GM12878 (cell line): ENCODE measurements at regions not wholly inside any gene's neighbourhood (a gene's known extent, or its start where the extent isn't known, plus 50 kb on each side); places are given as distances from the start of the nearest gene placed in this dataset.

Experiments
- ATAC-seq: fragments of 200-7000 bp; cut with Tn5 transposase; 3 replicates; pipeline ENCODE4 v1.9.1; 2020; ENCODE audit warnings: mild to moderate bottlenecking, moderate library complexity
- BruUV-seq: library from RNA; stranded (reverse); fragments of 400-500 nt; replicated peaks from 2 replicates; lab custom pipeline; 2021; lab: Mats Ljungman, UMichigan
- CTCF ChIA-PET: fragments of 300-600 bp; sonication (Branson Sonifier 250); formaldehyde crosslinking; extraction: SDS; loops from one replicate; lab custom pipeline; 2021; ENCODE audit warnings: inconsistent platforms; lab: Yijun Ruan, JAX
- POLR2A ChIA-PET: fragments of 350-600 bp; formaldehyde crosslinking; extraction: SDS; loops from one replicate; lab custom pipeline; 2021; ENCODE audit warnings: inconsistent platforms; lab: Charles Lee
- RAD21 ChIA-PET: fragments of 300-600 bp; sonication (Branson Sonifier 250); formaldehyde crosslinking; loops from one replicate; lab custom pipeline; 2023; ENCODE audit warnings: antibody characterized with exemption; ENCODE audit not compliant: unreplicated experiment; lab: Charles Lee
- SMC1A ChIA-PET: fragments of 300-600 bp; sonication (Branson Sonifier 250); formaldehyde crosslinking; loops from one replicate; lab custom pipeline; 2023; ENCODE audit not compliant: unreplicated experiment, uncharacterized antibody; lab: Charles Lee
- DNase-seq: peaks from one replicate; pipeline ENCODE4 v3.0.0-alpha.2; 2011; ENCODE audit warnings: low read depth, low spot score
- FAIRE-seq: peaks from 3 replicates; lab custom pipeline; 2011; peaks lifted over from hg19 to GRCh38; lab: Jason Lieb, UNC
- H2AFZ ChIP-seq: 2 replicates; pipeline ENCODE4 v1.6.0; 2011; ENCODE audit warnings: low read depth, low read length, control low read depth; ENCODE audit not compliant: control insufficient read depth
- H3K27ac ChIP-seq: 2 replicates; pipeline ENCODE4 v1.5.1; 2011; ENCODE audit warnings: control low read depth; ENCODE audit not compliant: control insufficient read depth, insufficient read depth
- H3K27me3 ChIP-seq, 2 experiments: replicated peaks in 1 of 2; 2 replicates each; pipeline versions ENCODE4 v1.6.0 to v1.6.1; 2011; ENCODE audit warnings: low read length in 1 of 2; ENCODE audit not compliant: control insufficient read depth in 2 of 2, insufficient read depth in 2 of 2
- H3K36me3 ChIP-seq, 2 experiments: 2 replicates each; pipeline ENCODE4 v1.5.1; 2011; ENCODE audit warnings: low read length in 1 of 2; ENCODE audit not compliant: control insufficient read depth in 2 of 2, insufficient read depth in 2 of 2
- H3K4me1 ChIP-seq: 2 replicates; pipeline ENCODE4 v1.6.1; 2011; ENCODE audit warnings: mild to moderate bottlenecking, low read length, moderate library complexity, mixed read lengths; ENCODE audit not compliant: control insufficient read depth, insufficient read depth
- H3K4me2 ChIP-seq: 2 replicates; pipeline ENCODE4 v1.6.0; 2011; ENCODE audit warnings: control low read depth; ENCODE audit not compliant: control insufficient read depth, insufficient read depth
- H3K4me3 ChIP-seq: fragments of 200-600 bp; sonication (generic); 2 replicates; pipeline ENCODE4 v1.5.1; 2016
- H3K79me2 ChIP-seq: 2 replicates; pipeline ENCODE4 v1.6.0; 2011; ENCODE audit warnings: low read length; ENCODE audit not compliant: control insufficient read depth, insufficient read depth
- H3K9ac ChIP-seq: 2 replicates; pipeline ENCODE4 v1.8.0; 2011; ENCODE audit warnings: low read length, control low read depth, mixed read lengths; ENCODE audit not compliant: control insufficient read depth, insufficient read depth
- H3K9me3 ChIP-seq: replicated peaks from 3 replicates; pipeline ENCODE4 v1.5.1; 2011; ENCODE audit warnings: mild to moderate bottlenecking, low read length; ENCODE audit not compliant: control insufficient read depth, insufficient read depth
- H4K20me1 ChIP-seq: 2 replicates; pipeline ENCODE4 v1.6.0; 2011; ENCODE audit not compliant: control insufficient read depth, insufficient read depth
- GABPA ChIP-seq: IDR thresholded peaks from 2 replicates; pipeline ENCODE4 v1.6.1; 2014; ENCODE audit warnings: antibody characterized with exemption, low read depth, mild to moderate bottlenecking, inconsistent platforms
- JUNB ChIP-seq: IDR thresholded peaks from 2 replicates; pipeline ENCODE4 v1.6.1; 2016; ENCODE audit warnings: antibody characterized with exemption, mild to moderate bottlenecking
- KLF5 ChIP-seq: fragments of 450-650 bp; IDR thresholded peaks from 2 replicates; pipeline ENCODE4 v1.6.1; 2014; ENCODE audit warnings: mild to moderate bottlenecking; ENCODE audit not compliant: partially characterized antibody
- MYC ChIP-seq: IDR thresholded peaks from 2 replicates; pipeline ENCODE4 v1.6.1; 2011; ENCODE audit warnings: mild to moderate bottlenecking, low read length, moderate library complexity, inconsistent platforms; ENCODE audit not compliant: insufficient read depth, insufficient replicate concordance, insufficient read length, severe bottlenecking
- SMC3 ChIP-seq: IDR thresholded peaks from 2 replicates; pipeline ENCODE4 v1.6.1; 2011; ENCODE audit warnings: low read length, improper control_type of control experiment, borderline replicate concordance
- WGBS: methylation state at CpG from one replicate; pipeline ENCODE4 v1.1.6; 2016; ENCODE audit warnings: low lambda C conversion rate; ENCODE audit not compliant: insufficient replicate concordance, insufficient coverage; ENCODE audit errors: missing lambda C conversion rate; 5-methylcytosine and 5-hydroxymethylcytosine counted together
- in situ Hi-C: fragments of 300-500 bp; cut with MboI; formaldehyde crosslinking; loops from 9 replicates; pipeline ENCODE4 v1.14.3; 2018; ENCODE audit warnings: mixed read lengths
- intact Hi-C: fragments of 100-400 bp; cut with micrococcal nuclease; formaldehyde crosslinking; loops from one replicate; pipeline ENCODE4 v1.14.2; 2022; ENCODE audit not compliant: unreplicated experiment
- TF ChIP-seq, protein P1 (sequence below): IDR thresholded peaks from 2 replicates; pipeline ENCODE4 v1.6.1; 2011; ENCODE audit warnings: borderline replicate concordance, low read depth, mild to moderate bottlenecking, moderate library complexity, mixed read lengths, low read length; ENCODE audit not compliant: insufficient read depth; ENCODE audit errors: extremely low read length
- TF ChIP-seq, protein P2 (sequence below): fragments of 450-650 bp; IDR thresholded peaks from 2 replicates; pipeline ENCODE4 v1.6.1; 2016; ENCODE audit warnings: mild to moderate bottlenecking
- TF ChIP-seq, protein P3 (sequence below): fragments of 450-650 bp; IDR thresholded peaks from 2 replicates; pipeline ENCODE4 v1.6.1; 2017; ENCODE audit warnings: borderline replicate concordance
- TF ChIP-seq, protein P4 (sequence below): IDR thresholded peaks from 2 replicates; pipeline ENCODE4 v1.6.1; 2012; ENCODE audit warnings: low read length, inconsistent platforms
- TF ChIP-seq, protein P5 (sequence below): fragments of 450-650 bp; formaldehyde crosslinking; IDR thresholded peaks from 2 replicates; pipeline ENCODE4 v1.5.0; 2022; ENCODE audit warnings: mild to moderate bottlenecking, missing genetic modification characterization

DNA sequence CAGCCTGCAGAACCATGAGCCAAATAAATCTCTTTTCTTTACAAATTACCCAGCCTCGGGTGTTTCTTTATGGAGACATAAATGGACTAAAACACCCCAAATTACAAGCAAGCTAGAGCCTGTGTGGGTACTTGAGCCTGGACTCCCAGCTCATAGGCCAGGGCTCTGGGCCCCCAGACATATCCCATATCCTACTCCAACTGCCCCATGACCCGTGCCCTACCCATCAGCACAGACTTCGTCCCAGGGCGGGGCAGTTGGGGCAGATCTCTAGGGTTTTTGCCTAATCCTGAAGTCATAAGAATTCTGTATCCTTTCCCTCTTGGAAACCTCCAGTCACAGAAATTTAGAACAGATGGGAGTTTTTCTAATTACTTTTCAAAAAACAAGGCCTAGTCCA lies 90.7 kb downstream of the DDX1 start:
- Histone ChIP-seq H4K20me1 (no peaks in the 10 kb centered on the region), H3K9ac (no peak overlapping the region), H3K4me2 (no peak overlapping the region), H3K4me3 (no peak overlapping the region), H3K27me3 (no peaks in the 10 kb centered on the region; a peak in 1 of 4 replicates), H3K9me3 (no peaks in the 10 kb centered on the region), H3K4me1 (no peaks in the 10 kb centered on the region), H3K27ac (no peak overlapping the region), H3K79me2 (no peaks in the 10 kb centered on the region), H3K36me3 (no peaks in the 10 kb centered on the region), H2AFZ (no peak overlapping the region)
- ChIA-PET POLR2A (no interaction called here), SMC1A (no interaction called here), RAD21 (no interaction called here), CTCF (interaction anchor here (0.6 kb wide), 1 partner anchor 233 kb away, joined by 3 read pairs; no protein-coding TSS in a partner anchor)
- ATAC-seq (no peak), DNase-seq (no peak), FAIRE-seq (no peak)
- intact Hi-C loops: no loop called here
- TF ChIP-seq, protein P1, sequence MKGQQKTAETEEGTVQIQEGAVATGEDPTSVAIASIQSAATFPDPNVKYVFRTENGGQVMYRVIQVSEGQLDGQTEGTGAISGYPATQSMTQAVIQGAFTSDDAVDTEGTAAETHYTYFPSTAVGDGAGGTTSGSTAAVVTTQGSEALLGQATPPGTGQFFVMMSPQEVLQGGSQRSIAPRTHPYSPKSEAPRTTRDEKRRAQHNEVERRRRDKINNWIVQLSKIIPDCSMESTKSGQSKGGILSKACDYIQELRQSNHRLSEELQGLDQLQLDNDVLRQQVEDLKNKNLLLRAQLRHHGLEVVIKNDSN: no peak
- TF ChIP-seq, protein P2, sequence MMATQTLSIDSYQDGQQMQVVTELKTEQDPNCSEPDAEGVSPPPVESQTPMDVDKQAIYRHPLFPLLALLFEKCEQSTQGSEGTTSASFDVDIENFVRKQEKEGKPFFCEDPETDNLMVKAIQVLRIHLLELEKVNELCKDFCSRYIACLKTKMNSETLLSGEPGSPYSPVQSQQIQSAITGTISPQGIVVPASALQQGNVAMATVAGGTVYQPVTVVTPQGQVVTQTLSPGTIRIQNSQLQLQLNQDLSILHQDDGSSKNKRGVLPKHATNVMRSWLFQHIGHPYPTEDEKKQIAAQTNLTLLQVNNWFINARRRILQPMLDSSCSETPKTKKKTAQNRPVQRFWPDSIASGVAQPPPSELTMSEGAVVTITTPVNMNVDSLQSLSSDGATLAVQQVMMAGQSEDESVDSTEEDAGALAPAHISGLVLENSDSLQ: no peak
- TF ChIP-seq MYC (no peak), SMC3 (no peak), JUNB (no peak), KLF5 (no peak), GABPA (no peak)
- TF ChIP-seq, protein P3, sequence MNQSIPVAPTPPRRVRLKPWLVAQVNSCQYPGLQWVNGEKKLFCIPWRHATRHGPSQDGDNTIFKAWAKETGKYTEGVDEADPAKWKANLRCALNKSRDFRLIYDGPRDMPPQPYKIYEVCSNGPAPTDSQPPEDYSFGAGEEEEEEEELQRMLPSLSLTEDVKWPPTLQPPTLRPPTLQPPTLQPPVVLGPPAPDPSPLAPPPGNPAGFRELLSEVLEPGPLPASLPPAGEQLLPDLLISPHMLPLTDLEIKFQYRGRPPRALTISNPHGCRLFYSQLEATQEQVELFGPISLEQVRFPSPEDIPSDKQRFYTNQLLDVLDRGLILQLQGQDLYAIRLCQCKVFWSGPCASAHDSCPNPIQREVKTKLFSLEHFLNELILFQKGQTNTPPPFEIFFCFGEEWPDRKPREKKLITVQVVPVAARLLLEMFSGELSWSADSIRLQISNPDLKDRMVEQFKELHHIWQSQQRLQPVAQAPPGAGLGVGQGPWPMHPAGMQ: no peak
- TF ChIP-seq, protein P4, sequence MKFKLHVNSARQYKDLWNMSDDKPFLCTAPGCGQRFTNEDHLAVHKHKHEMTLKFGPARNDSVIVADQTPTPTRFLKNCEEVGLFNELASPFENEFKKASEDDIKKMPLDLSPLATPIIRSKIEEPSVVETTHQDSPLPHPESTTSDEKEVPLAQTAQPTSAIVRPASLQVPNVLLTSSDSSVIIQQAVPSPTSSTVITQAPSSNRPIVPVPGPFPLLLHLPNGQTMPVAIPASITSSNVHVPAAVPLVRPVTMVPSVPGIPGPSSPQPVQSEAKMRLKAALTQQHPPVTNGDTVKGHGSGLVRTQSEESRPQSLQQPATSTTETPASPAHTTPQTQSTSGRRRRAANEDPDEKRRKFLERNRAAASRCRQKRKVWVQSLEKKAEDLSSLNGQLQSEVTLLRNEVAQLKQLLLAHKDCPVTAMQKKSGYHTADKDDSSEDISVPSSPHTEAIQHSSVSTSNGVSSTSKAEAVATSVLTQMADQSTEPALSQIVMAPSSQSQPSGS: no peak
- TF ChIP-seq, protein P5, sequence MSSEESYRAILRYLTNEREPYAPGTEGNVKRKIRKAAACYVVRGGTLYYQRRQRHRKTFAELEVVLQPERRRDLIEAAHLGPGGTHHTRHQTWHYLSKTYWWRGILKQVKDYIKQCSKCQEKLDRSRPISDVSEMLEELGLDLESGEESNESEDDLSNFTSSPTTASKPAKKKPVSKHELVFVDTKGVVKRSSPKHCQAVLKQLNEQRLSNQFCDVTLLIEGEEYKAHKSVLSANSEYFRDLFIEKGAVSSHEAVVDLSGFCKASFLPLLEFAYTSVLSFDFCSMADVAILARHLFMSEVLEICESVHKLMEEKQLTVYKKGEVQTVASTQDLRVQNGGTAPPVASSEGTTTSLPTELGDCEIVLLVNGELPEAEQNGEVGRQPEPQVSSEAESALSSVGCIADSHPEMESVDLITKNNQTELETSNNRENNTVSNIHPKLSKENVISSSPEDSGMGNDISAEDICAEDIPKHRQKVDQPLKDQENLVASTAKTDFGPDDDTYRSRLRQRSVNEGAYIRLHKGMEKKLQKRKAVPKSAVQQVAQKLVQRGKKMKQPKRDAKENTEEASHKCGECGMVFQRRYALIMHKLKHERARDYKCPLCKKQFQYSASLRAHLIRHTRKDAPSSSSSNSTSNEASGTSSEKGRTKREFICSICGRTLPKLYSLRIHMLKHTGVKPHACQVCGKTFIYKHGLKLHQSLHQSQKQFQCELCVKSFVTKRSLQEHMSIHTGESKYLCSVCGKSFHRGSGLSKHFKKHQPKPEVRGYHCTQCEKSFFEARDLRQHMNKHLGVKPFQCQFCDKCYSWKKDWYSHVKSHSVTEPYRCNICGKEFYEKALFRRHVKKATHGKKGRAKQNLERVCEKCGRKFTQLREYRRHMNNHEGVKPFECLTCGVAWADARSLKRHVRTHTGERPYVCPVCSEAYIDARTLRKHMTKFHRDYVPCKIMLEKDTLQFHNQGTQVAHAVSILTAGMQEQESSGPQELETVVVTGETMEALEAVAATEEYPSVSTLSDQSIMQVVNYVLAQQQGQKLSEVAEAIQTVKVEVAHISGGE (CRISPR knock-in tag): no peak
- WGBS: 27% methylated on average over 4 of the region's 4 CpGs
- BruUV-seq: no TSS peak
- in situ Hi-C loops: no loop called here
